Epithelial cell of esophagus (primary cell): ENCODE measurements at regions not wholly inside any gene's neighbourhood (a gene's known extent, or its start where the extent isn't known, plus 50 kb on each side); places are given as distances from the start of the nearest gene placed in this dataset.
"Not testable (repeated sequence)": the region's sequence is repeated elsewhere in the genome, so short reads cannot be mapped to it uniquely, and the experiment has no call there.

ENCODE experiments used
- DNase-seq: peaks from one replicate; pipeline ENCODE4 v3.0.0; 2010; ENCODE audit warnings: low read depth
- H3K4me3 ChIP-seq: 2 replicates; pipeline ENCODE4 v1.5.1; 2011; ENCODE audit warnings: mild to moderate bottlenecking, low read length, control low read depth
- CTCF ChIP-seq: IDR thresholded peaks from 2 replicates; pipeline ENCODE4 v1.5.1; 2011; ENCODE audit warnings: low read depth, mild to moderate bottlenecking, low read length, control low read depth, inconsistent platforms; ENCODE audit not compliant: insufficient read depth; ENCODE audit errors: missing control alignments

GRCh38 chr9:32881948-32882347, 98.6 kb downstream of the TMEM215 start:
- no peak overlapping the region for H3K4me3 ChIP-seq
- DNase-seq: no peak
- no peak for TF ChIP-seq CTCF

GRCh38 chr9:32882705-32883104, 99.4 kb downstream of the TMEM215 start:
- DNase-seq: no peak
- H3K4me3 ChIP-seq: no peak overlapping the region
- TF ChIP-seq CTCF: no peak

GRCh38 chr9:32884482-32884881, 101.1 kb downstream of the TMEM215 start:
- no peak for TF ChIP-seq CTCF
- H3K4me3 ChIP-seq: no peak overlapping the region
- no peak for DNase-seq

- TF ChIP-seq CTCF: no peak
- H3K4me3 ChIP-seq: no peak overlapping the region
- DNase-seq: peak; percentile 31
These were observed 102.7 kb downstream of the TMEM215 start for GRCh38 chr9:32886021-32886420.

- not testable (repeated sequence) for DNase-seq, H3K4me3 ChIP-seq
These were observed 106.9 kb downstream of the APTX start for GRCh38 chr9:32894485-32894884.

GRCh38 chr9:32899181-32899580, 102.2 kb downstream of the APTX start:
- H3K4me3 ChIP-seq: no peak overlapping the region
- TF ChIP-seq CTCF: no peak

GRCh38 chr9:32899761-32900160, 101.7 kb downstream of the APTX start:
- TF ChIP-seq CTCF: no peak
- H3K4me3 ChIP-seq: no peak overlapping the region
- DNase-seq: no peak

More at GRCh38 chr9:32899181-32899580, 102.2 kb downstream of the APTX start:
- peak; percentile 59 for DNase-seq

- DNase-seq: no peak
- no peak overlapping the region for H3K4me3 ChIP-seq
- no peak for TF ChIP-seq CTCF
These were observed 95.2 kb downstream of the APTX start for GRCh38 chr9:32906213-32906612.
